HCT116 (cell line): ENCODE measurements at regions not wholly inside any gene's neighbourhood (a gene's known extent, or its start where the extent isn't known, plus 50 kb on each side); places are given as distances from the start of the nearest gene placed in this dataset.

Experiments
- ATAC-seq: fragments of 200-7000 bp; cut with Tn5 transposase; 2 replicates; pipeline ENCODE4 v1.9.1; 2020; ENCODE audit warnings: mild to moderate bottlenecking, moderate library complexity
- BruUV-seq: library from RNA; stranded (reverse); fragments of 400-500 nt; replicated peaks from 2 replicates; lab custom pipeline; 2021; lab: Mats Ljungman, UMichigan
- CTCF ChIA-PET: fragments of 300-600 bp; sonication (Branson Sonifier 250); formaldehyde crosslinking; loops from one replicate; lab custom pipeline; 2021; ENCODE audit warnings: antibody characterized with exemption; lab: Charles Lee
- POLR2A ChIA-PET: fragments of 300-600, 350-600 bp; sonication (Branson Sonifier 250); formaldehyde crosslinking; loops from one replicate; lab custom pipeline; 2021; ENCODE audit warnings: antibody characterized with exemption; lab: Charles Lee
- RAD21 ChIA-PET, 2 experiments: fragments of 300-600 bp; sonication (Branson Sonifier 250); formaldehyde crosslinking; loops; one replicate each; lab custom pipeline; 2023; ENCODE audit warnings: low total read pairs in 2 of 2; ENCODE audit not compliant: uncharacterized antibody in 2 of 2, unreplicated experiment in 2 of 2, low non-redundant PET in 1 of 2; lab: Charles Lee
- DNase-seq: peaks from one replicate; pipeline ENCODE4 v3.0.0-alpha.2; 2010; ENCODE audit warnings: low read depth, low spot score
- H2AFZ ChIP-seq: fragments of 200-600 bp; shearing (Covaris generic), sonication (generic); 2 replicates; pipeline ENCODE4 v1.6.1; 2017; ENCODE audit warnings: low read depth, mixed run types, mixed read lengths, antibody characterized with exemption, low read length; ENCODE audit not compliant: poor library complexity, severe bottlenecking
- H3K27ac ChIP-seq: 2 replicates; pipeline ENCODE4 v1.5.1; 2012; ENCODE audit warnings: low read depth, low read length
- H3K27me3 ChIP-seq: fragments of 200-600 bp; sonication (generic); 2 replicates; pipeline ENCODE4 v1.6.1; 2016; ENCODE audit warnings: mixed run types, low read length, mixed read lengths; ENCODE audit not compliant: insufficient read depth
- H3K36me3 ChIP-seq, 2 experiments: fragments of 200-500 bp in 1 of 2; fragments of 200-600 bp in 1 of 2; sonication (Bioruptor generic) in 1 of 2; sonication (generic) in 1 of 2; 2 replicates each; pipeline versions ENCODE4 v1.5.1 to v1.6.1; 2014 to 2016; ENCODE audit warnings: low read length in 2 of 2, inconsistent platforms in 1 of 2, mixed read lengths in 1 of 2, mixed run types in 1 of 2; ENCODE audit not compliant: insufficient read depth in 2 of 2, control insufficient read depth in 1 of 2
- H3K4me1 ChIP-seq, 2 experiments: fragments of 200-600 bp in 1 of 2; sonication (generic) in 1 of 2; 2 replicates each; pipeline versions ENCODE4 v1.5.1 to v1.6.1; 2012 to 2017; ENCODE audit warnings: low read length in 2 of 2, inconsistent platforms in 1 of 2, mild to moderate bottlenecking in 1 of 2, mixed read lengths in 1 of 2, mixed run types in 1 of 2, moderate library complexity in 1 of 2; ENCODE audit not compliant: insufficient read depth in 2 of 2, control insufficient read depth in 1 of 2
- H3K4me2 ChIP-seq: fragments of 200-600 bp; sonication (generic); 2 replicates; pipeline ENCODE4 v1.6.1; 2017; ENCODE audit warnings: mixed run types, low read length, mixed read lengths
- H3K4me3 ChIP-seq, 2 experiments: fragments of 200-600 bp in 1 of 2; sonication (generic) in 1 of 2; replicated peaks in 1 of 2; 2 replicates each; pipeline ENCODE4 v1.5.1; 2011 to 2016; ENCODE audit warnings: low read length in 2 of 2, control low read depth in 1 of 2, low read depth in 1 of 2, mild to moderate bottlenecking in 1 of 2, mixed read lengths in 1 of 2, mixed run types in 1 of 2
- H3K79me2 ChIP-seq: fragments of 200-600 bp; sonication (generic); 2 replicates; pipeline ENCODE4 v1.6.1; 2017; ENCODE audit warnings: mild to moderate bottlenecking, mixed run types, low read length, moderate library complexity, mixed read lengths; ENCODE audit not compliant: insufficient read depth
- H3K9ac ChIP-seq: fragments of 200-600 bp; sonication (generic); 2 replicates; pipeline ENCODE4 v1.6.1; 2016; ENCODE audit warnings: low read length, mixed read lengths
- H3K9me2 ChIP-seq: fragments of 200-600 bp; sonication (generic), shearing (Covaris generic); 2 replicates; pipeline ENCODE4 v1.6.1; 2017; ENCODE audit warnings: mixed run types, mild to moderate bottlenecking, moderate library complexity; ENCODE audit not compliant: insufficient read depth
- H3K9me3 ChIP-seq, 2 experiments: fragments of 200-500 bp in 1 of 2; fragments of 200-600 bp in 1 of 2; sonication (Bioruptor generic) in 1 of 2; sonication (generic) in 1 of 2; 2 replicates each; pipeline ENCODE4 v1.6.1; 2014 to 2017; ENCODE audit warnings: low read length in 2 of 2, mixed read lengths in 2 of 2, inconsistent platforms in 1 of 2, low read depth in 1 of 2, mild to moderate bottlenecking in 1 of 2, mixed run types in 1 of 2, moderate library complexity in 1 of 2; ENCODE audit not compliant: control insufficient read depth in 1 of 2, insufficient read depth in 1 of 2
- H4K20me1 ChIP-seq: fragments of 200-600 bp; sonication (generic), shearing (Covaris generic); 2 replicates; pipeline ENCODE4 v1.6.1; 2017; ENCODE audit warnings: mixed run types, mild to moderate bottlenecking, moderate library complexity; ENCODE audit not compliant: insufficient read depth
- ATF3 ChIP-seq: IDR thresholded peaks from 2 replicates; pipeline ENCODE4 v1.6.1; 2012
- CTCF ChIP-seq, 3 experiments: fragments of 200-600 bp in 1 of 3; sonication (generic) in 1 of 3; IDR thresholded peaks in 2 of 3; conservative IDR thresholded peaks in 1 of 3; 2 replicates each; pipeline ENCODE4 v1.5.1; 2012 to 2017; ENCODE audit warnings: low read depth in 2 of 3, low read length in 2 of 3, antibody characterized with exemption in 1 of 3, borderline replicate concordance in 1 of 3, control low read depth in 1 of 3, mild to moderate bottlenecking in 1 of 3, mixed read lengths in 1 of 3, mixed run types in 1 of 3, moderate library complexity in 1 of 3; ENCODE audit not compliant: insufficient read depth in 1 of 3
- EGR1 ChIP-seq: IDR thresholded peaks from 2 replicates; pipeline ENCODE4 v1.6.1; 2012; ENCODE audit warnings: low read depth
- ELF1 ChIP-seq: IDR thresholded peaks from 2 replicates; pipeline ENCODE4 v1.6.1; 2012; ENCODE audit warnings: low read depth, borderline replicate concordance
- EZH2 ChIP-seq: fragments of 200-600 bp; sonication (generic); IDR thresholded peaks from 2 replicates; pipeline ENCODE4 v1.6.1; 2017; ENCODE audit warnings: antibody characterized with exemption, mixed run types
- EZH2phosphoT487 ChIP-seq: fragments of 200-600 bp; IDR thresholded peaks from 2 replicates; pipeline ENCODE4 v1.6.1; 2018; ENCODE audit warnings: antibody characterized with exemption, borderline replicate concordance
- POLR2AphosphoS5 ChIP-seq: IDR thresholded peaks from 2 replicates; pipeline ENCODE4 v1.6.1; 2011; ENCODE audit warnings: mild to moderate bottlenecking, low read depth, low read length, moderate library complexity
- SIN3A ChIP-seq: IDR thresholded peaks from 2 replicates; pipeline ENCODE4 v1.6.1; 2012; ENCODE audit warnings: low read depth
- SRF ChIP-seq: IDR thresholded peaks from 2 replicates; pipeline ENCODE4 v1.6.1; 2012; ENCODE audit warnings: low read depth
- YY1 ChIP-seq: IDR thresholded peaks from 2 replicates; pipeline ENCODE4 v1.6.1; 2011; ENCODE audit warnings: low read length, low read depth, moderate library complexity, mild to moderate bottlenecking; ENCODE audit not compliant: insufficient replicate concordance; ENCODE audit errors: extremely low read depth
- intact Hi-C: fragments of 100-400 bp; cut with micrococcal nuclease; formaldehyde crosslinking; loops from 2 replicates; pipeline ENCODE4 v1.10.0; 2022

GRCh38 chrX:925652-926061 is 286.8 kb downstream of the CRLF2 start:
- Histone ChIP-seq H2AFZ (no peak overlapping the region), H3K4me1 (no peaks in the 10 kb centered on the region), H3K4me3 (no peak overlapping the region), H4K20me1 (no peaks in the 10 kb centered on the region), H3K36me3 (no peaks in the 10 kb centered on the region), H3K9me3 (no peaks in the 10 kb centered on the region), H3K9ac (no peak overlapping the region), H3K27ac (no peak overlapping the region), H3K27me3 (no peaks in the 10 kb centered on the region), H3K79me2 (no peaks in the 10 kb centered on the region), H3K4me2 (no peak overlapping the region), H3K9me2 (no peaks in the 10 kb centered on the region)
- POLR2A ChIA-PET, result no interaction called here
- DNase-seq (no peak), ATAC-seq (no peak)
- no TSS peak for BruUV-seq
- CTCF ChIA-PET, result no interaction called here
- TF ChIP-seq EZH2phosphoT487, result no peak
- TF ChIP-seq SIN3A, result no peak
- no peak for TF ChIP-seq EGR1
- no peak for TF ChIP-seq SRF
- no peak for TF ChIP-seq POLR2AphosphoS5
- TF ChIP-seq YY1, result no peak
- TF ChIP-seq EZH2, result no peak
- no peak for TF ChIP-seq CTCF (IDR thresholded peaks at IDR 0.05 in 2 of 3, conservative IDR thresholded peaks at IDR 0.05 in 1 of 3; ENCODE audit: borderline replicate concordance in 1 of 3, insufficient read depth in 1 of 3, low read depth in 2 of 3, low read length in 2 of 3)
- TF ChIP-seq ELF1, result no peak
- TF ChIP-seq ATF3, result no peak
- RAD21 ChIA-PET, result no interaction called here
- intact Hi-C loops, result no loop called here
